ENCODE measurements at regions not wholly inside any gene's neighbourhood (a gene's known extent, or its start where the extent isn't known, plus 50 kb on each side); places are given as distances from the start of the nearest gene placed in this dataset.

DNA sequence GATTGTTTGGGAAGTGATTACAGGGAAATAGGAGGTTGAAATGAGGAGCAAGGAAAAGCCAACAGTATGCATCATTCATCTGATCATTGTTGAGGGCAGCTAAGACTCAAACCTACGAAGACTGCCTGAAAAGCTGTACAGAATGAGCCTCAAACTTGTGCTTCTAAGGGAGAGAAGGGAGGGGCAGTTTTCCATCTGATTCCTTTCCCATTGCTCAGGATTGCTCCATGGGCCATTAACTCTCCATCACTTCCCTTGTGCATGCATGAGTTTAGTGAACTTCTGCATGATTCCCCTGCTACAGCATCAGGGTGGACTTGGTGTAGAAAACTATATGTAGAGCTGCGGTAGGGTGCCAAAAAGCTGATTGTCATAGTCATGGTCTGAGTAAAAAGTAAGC lies 742.7 kb upstream of the SLC35B3 start:
- TF ChIP-seq, protein P1, sequence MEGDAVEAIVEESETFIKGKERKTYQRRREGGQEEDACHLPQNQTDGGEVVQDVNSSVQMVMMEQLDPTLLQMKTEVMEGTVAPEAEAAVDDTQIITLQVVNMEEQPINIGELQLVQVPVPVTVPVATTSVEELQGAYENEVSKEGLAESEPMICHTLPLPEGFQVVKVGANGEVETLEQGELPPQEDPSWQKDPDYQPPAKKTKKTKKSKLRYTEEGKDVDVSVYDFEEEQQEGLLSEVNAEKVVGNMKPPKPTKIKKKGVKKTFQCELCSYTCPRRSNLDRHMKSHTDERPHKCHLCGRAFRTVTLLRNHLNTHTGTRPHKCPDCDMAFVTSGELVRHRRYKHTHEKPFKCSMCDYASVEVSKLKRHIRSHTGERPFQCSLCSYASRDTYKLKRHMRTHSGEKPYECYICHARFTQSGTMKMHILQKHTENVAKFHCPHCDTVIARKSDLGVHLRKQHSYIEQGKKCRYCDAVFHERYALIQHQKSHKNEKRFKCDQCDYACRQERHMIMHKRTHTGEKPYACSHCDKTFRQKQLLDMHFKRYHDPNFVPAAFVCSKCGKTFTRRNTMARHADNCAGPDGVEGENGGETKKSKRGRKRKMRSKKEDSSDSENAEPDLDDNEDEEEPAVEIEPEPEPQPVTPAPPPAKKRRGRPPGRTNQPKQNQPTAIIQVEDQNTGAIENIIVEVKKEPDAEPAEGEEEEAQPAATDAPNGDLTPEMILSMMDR (conservative IDR thresholded peaks at IDR 0.05; ENCODE audit: low read depth, low read length) = no peak
- TF ChIP-seq EZH2 (IDR thresholded peaks at IDR 0.05; ENCODE audit: low read length, unreplicated experiment) = no peak

Measured in PC-3 (cell line).